ENCODE measurements at regions not wholly inside any gene's neighbourhood (a gene's known extent, or its start where the extent isn't known, plus 50 kb on each side); places are given as distances from the start of the nearest gene placed in this dataset.
A peak's percentile ranks its signal among the peaks of the same experiment; 100 is the strongest.

- peaks cover 26% of the 10 kb centered on the region for H3K4me1 ChIP-seq (ENCODE audit: low read length)
- no peak overlapping the region for H3K4me2 ChIP-seq (ENCODE audit: low read length)
- H3K79me2 ChIP-seq (ENCODE audit: low read length) = no peaks in the 10 kb centered on the region
- no peak overlapping the region for H3K4me3 ChIP-seq (ENCODE audit: low read length)
- H3K27ac ChIP-seq (ENCODE audit: low read length) = no peak overlapping the region
- H3K27me3 ChIP-seq (ENCODE audit: low read depth, low read length) = no peaks in the 10 kb centered on the region
- no peaks in the 10 kb centered on the region for H3K9me3 ChIP-seq (ENCODE audit: insufficient read depth, low read length)
- H3K9ac ChIP-seq (ENCODE audit: low read length) = no peak overlapping the region
- H4K20me1 ChIP-seq (ENCODE audit: insufficient read depth, low read length) = no peaks in the 10 kb centered on the region
- no peaks in the 10 kb centered on the region for H3K36me3 ChIP-seq (replicated peaks; ENCODE audit: low read depth, low read length)
- TF ChIP-seq EZH2phosphoT487 (IDR thresholded peaks at IDR 0.05; ENCODE audit: low read depth) (no peak), CTCF (IDR thresholded peaks at IDR 0.05; ENCODE audit: low read depth, low read length) (no peak)
- no peak overlapping the region for H2AFZ ChIP-seq (ENCODE audit: low read depth, low read length)
Observed at GRCh38 chr7:18201350-18201749, 173.7 kb upstream of the PRPS1L1 start.

- H3K4me3 ChIP-seq (ENCODE audit: low read length) = peak overlapping the region; percentile 38
- H3K79me2 ChIP-seq (ENCODE audit: low read length) = no peaks in the 10 kb centered on the region
- H3K4me1 ChIP-seq (ENCODE audit: low read length) = peaks cover 26% of the 10 kb centered on the region
- no peaks in the 10 kb centered on the region for H3K9me3 ChIP-seq (ENCODE audit: insufficient read depth, low read length)
- H2AFZ ChIP-seq (ENCODE audit: low read depth, low read length) = peak overlapping the region; percentile 69; the same call in 1 of the 2 replicates
- TF ChIP-seq EZH2phosphoT487 (IDR thresholded peaks at IDR 0.05; ENCODE audit: low read depth) (no peak), CTCF (IDR thresholded peaks at IDR 0.05; ENCODE audit: low read depth, low read length) (no peak)
- H3K36me3 ChIP-seq (replicated peaks; ENCODE audit: low read depth, low read length) = no peaks in the 10 kb centered on the region
- peak overlapping the region; percentile 66 for H3K4me2 ChIP-seq (ENCODE audit: low read length)
- H3K27ac ChIP-seq (ENCODE audit: low read length) = peak overlapping the region; percentile 75
- no peaks in the 10 kb centered on the region for H3K27me3 ChIP-seq (ENCODE audit: low read depth, low read length)
- H4K20me1 ChIP-seq (ENCODE audit: insufficient read depth, low read length) = no peaks in the 10 kb centered on the region
- H3K9ac ChIP-seq (ENCODE audit: low read length) = no peak overlapping the region
Observed at GRCh38 chr7:18202315-18203045, 174.8 kb upstream of the PRPS1L1 start.

GRCh38 chr7:18206331-18206730 is 178.7 kb upstream of the PRPS1L1 start:
- Histone ChIP-seq H3K36me3 (replicated peaks; ENCODE audit: low read depth, low read length) (no peaks in the 10 kb centered on the region), H3K4me3 (ENCODE audit: low read length) (no peak overlapping the region), H4K20me1 (ENCODE audit: insufficient read depth, low read length) (no peaks in the 10 kb centered on the region), H3K27ac (ENCODE audit: low read length) (no peak overlapping the region), H3K9ac (ENCODE audit: low read length) (no peak overlapping the region), H3K4me2 (ENCODE audit: low read length) (no peak overlapping the region), H3K27me3 (ENCODE audit: low read depth, low read length) (no peaks in the 10 kb centered on the region), H2AFZ (ENCODE audit: low read depth, low read length) (no peak overlapping the region), H3K9me3 (ENCODE audit: insufficient read depth, low read length) (no peaks in the 10 kb centered on the region), H3K4me1 (ENCODE audit: low read length) (peaks cover 26% of the 10 kb centered on the region), H3K79me2 (ENCODE audit: low read length) (no peaks in the 10 kb centered on the region)
- TF ChIP-seq CTCF (IDR thresholded peaks at IDR 0.05; ENCODE audit: low read depth, low read length) (no peak), EZH2phosphoT487 (IDR thresholded peaks at IDR 0.05; ENCODE audit: low read depth) (no peak)

- Histone ChIP-seq H3K9me3 (ENCODE audit: insufficient read depth, low read length) (no peaks in the 10 kb centered on the region), H3K4me2 (ENCODE audit: low read length) (no peak overlapping the region), H3K4me1 (ENCODE audit: low read length) (no peaks in the 10 kb centered on the region), H3K27me3 (ENCODE audit: low read depth, low read length) (no peaks in the 10 kb centered on the region), H3K27ac (ENCODE audit: low read length) (no peak overlapping the region), H4K20me1 (ENCODE audit: insufficient read depth, low read length) (no peaks in the 10 kb centered on the region), H3K36me3 (replicated peaks; ENCODE audit: low read depth, low read length) (no peaks in the 10 kb centered on the region), H2AFZ (ENCODE audit: low read depth, low read length) (no peak overlapping the region), H3K9ac (ENCODE audit: low read length) (no peak overlapping the region), H3K4me3 (ENCODE audit: low read length) (no peak overlapping the region), H3K79me2 (ENCODE audit: low read length) (no peaks in the 10 kb centered on the region)
- no peak for TF ChIP-seq EZH2phosphoT487 (IDR thresholded peaks at IDR 0.05; ENCODE audit: low read depth)
- no peak for TF ChIP-seq CTCF (IDR thresholded peaks at IDR 0.05; ENCODE audit: low read depth, low read length)
Observed at GRCh38 chr7:18208921-18209320, 181.3 kb upstream of the PRPS1L1 start.
